Epithelial cell of esophagus (primary cell): ENCODE measurements at regions not wholly inside any gene's neighbourhood (a gene's known extent, or its start where the extent isn't known, plus 50 kb on each side); places are given as distances from the start of the nearest gene placed in this dataset.

Experiments used
- DNase-seq: peaks from one replicate; pipeline ENCODE4 v3.0.0; 2010; ENCODE audit warnings: low read depth
- H3K4me3 ChIP-seq: 2 replicates; pipeline ENCODE4 v1.5.1; 2011; ENCODE audit warnings: mild to moderate bottlenecking, low read length, control low read depth
- TF ChIP-seq, protein P1 (sequence below): IDR thresholded peaks from 2 replicates; pipeline ENCODE4 v1.5.1; 2011; ENCODE audit warnings: low read depth, mild to moderate bottlenecking, low read length, control low read depth, inconsistent platforms; ENCODE audit not compliant: insufficient read depth; ENCODE audit errors: missing control alignments

DNA sequence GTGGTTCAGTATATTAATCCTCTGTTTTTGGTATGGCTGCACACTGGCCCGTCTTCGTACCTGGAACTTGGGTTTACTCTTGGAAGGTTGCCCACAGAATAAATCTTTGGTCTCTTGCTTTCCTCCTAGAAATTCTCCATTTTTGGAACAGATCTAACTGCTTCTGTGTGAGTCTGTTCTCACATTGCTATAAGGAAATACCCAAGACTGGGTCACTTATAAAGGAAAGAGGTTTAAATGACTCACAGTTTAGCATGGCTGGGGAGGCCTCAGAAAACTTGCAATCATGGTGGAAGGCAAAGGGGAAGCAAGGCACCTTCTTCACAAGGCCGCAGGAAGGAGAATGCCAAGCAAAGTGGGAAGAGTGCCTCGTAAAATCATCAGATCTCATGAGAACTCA lies 407.8 kb upstream of the PDE3A start:
- no peak for DNase-seq
- H3K4me3 ChIP-seq, result no peak overlapping the region
- TF ChIP-seq, protein P1, sequence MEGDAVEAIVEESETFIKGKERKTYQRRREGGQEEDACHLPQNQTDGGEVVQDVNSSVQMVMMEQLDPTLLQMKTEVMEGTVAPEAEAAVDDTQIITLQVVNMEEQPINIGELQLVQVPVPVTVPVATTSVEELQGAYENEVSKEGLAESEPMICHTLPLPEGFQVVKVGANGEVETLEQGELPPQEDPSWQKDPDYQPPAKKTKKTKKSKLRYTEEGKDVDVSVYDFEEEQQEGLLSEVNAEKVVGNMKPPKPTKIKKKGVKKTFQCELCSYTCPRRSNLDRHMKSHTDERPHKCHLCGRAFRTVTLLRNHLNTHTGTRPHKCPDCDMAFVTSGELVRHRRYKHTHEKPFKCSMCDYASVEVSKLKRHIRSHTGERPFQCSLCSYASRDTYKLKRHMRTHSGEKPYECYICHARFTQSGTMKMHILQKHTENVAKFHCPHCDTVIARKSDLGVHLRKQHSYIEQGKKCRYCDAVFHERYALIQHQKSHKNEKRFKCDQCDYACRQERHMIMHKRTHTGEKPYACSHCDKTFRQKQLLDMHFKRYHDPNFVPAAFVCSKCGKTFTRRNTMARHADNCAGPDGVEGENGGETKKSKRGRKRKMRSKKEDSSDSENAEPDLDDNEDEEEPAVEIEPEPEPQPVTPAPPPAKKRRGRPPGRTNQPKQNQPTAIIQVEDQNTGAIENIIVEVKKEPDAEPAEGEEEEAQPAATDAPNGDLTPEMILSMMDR, result no peak

DNA sequence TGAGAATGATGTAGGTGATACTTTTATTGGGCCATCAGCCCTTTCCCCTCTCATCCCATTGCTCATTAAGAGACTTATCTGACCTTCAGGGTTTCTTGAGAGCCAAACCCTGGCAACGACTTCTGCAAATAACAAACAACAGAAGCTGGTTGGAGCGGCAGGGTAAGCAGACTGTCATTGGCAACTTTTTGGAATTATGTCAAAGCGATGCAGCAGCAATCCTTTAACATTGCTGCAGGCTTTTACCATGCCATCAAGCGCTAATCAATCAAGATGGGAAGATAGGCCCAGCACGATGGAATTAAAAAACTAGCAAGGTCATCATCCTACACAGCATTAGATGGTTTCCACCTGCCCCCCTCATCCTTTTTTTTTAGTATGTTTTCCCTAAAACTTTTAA lies 406.1 kb upstream of the PDE3A start:
- DNase-seq, result no peak
- TF ChIP-seq, protein P1, result no peak
- no peak overlapping the region for H3K4me3 ChIP-seq

DNA sequence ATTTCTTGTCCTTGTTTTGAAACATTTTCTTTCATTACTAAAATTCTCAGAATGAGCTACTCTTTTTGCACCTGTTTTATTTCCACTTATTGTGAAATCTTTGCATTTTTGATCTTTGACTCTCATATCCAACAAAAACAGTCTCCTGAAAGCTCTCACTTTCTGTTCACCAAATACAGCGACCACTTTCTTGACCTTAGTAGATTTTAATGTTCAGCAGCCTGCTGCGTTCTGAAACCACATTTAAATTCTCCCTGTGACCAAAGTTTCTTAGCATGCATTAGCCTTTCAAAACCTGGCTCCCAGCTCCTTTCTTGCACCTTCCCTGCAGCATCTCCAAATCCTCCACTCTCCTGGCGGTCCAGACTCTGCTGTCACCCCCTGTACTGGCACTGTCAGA lies 404.4 kb upstream of the PDE3A start:
- H3K4me3 ChIP-seq, result no peak overlapping the region
- TF ChIP-seq, protein P1, result no peak
- DNase-seq, result no peak

DNA sequence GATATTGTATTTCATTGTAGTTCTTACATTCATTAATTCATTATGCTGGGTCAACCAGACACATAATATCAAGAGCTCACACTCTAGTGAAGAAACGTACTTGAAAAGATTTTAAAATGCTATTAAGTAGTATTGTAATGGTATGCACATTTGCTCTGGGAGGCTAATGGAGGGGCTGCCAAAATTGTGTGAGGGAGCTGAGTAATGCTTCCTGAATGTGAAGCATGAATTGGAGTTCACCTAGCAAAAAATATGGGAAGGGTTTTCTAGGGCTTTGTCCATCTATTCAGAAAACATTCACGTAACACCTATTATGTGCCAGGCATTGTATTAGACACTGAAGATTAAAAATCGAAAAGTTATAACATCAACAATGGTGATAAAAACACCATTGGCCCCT lies 403.8 kb upstream of the PDE3A start:
- TF ChIP-seq, protein P1, result no peak
- DNase-seq, result no peak
- H3K4me3 ChIP-seq, result no peak overlapping the region

DNA sequence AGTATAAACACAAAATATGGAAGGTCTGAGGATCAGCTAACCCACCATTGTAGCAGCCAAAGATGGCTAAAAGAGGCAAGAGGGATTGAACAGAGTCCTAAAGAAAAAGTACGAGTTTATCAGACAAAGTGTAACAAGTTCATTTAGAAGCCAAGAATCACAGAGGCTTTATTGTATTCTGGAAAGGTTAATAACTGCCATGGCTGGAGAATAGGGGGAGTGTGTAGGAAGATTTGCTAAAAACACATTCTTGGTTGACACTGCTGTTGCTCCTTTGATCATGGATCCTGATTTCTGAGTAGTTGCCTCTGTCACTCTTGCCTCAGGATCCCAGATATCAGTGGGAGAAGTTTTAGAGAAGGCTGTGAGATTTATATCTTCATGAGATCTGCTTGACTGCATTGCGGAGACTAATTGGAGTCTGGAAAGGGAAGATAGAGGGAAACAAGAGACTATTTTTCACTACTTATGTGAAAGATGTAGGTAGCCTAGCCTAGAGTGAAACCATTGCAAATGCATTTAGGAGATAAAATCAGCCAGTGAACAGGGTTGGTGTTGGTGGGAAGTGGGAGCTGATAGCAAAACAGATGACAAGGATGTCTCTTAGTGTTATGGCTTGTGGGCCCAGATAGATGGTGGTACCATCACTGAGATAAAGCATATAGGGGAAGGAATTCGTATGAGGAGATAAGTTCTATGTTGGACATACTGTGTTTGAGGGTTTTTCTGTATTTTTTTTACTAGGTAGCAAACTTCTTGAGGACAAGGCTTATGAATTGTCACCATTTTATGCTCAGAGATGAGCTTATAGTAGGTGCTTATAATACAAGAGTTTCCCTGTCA lies 402.9 kb upstream of the PDE3A start:
- TF ChIP-seq, protein P1, result no peak
- no peak for DNase-seq
- H3K4me3 ChIP-seq, result no peak overlapping the region

DNA sequence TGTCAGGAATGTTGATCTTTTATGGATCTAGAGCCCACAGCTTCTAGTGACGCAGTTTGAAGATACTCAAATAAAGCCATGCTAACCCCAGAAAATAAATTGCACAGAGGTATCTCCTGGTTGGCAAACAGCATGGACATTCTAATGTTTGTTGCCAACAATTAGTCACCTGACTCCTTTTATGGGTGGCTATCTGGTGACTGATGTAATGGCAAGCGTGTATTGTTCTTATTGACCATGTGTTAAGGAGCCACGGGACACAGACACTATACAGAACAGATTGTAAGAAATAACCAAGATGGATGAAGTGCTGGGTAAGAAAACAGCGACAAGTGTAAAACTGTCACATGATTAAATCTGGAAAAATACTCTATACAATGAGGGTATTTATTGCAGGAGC lies 401.3 kb upstream of the PDE3A start:
- DNase-seq, result no peak
- TF ChIP-seq, protein P1, result no peak
- H3K4me3 ChIP-seq, result no peak overlapping the region

DNA sequence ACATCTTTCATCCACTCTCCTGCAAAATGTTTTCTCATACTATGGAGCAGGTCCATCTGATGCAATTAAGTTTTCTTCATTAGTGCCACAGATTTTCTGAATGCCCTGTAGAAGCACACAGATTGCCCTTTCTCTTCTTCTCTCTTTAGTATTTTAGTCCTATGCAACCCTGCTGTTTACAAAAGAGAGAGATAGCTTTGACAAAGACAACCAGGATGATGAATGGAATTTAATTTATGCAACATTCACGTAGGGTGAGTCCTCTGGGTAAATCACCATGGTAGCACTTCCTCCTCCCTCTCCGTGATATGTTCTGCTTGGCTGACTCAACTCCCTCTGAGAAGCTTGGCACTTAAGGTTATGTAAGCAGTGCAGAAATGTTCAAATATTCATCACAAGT lies 400.9 kb upstream of the PDE3A start:
- H3K4me3 ChIP-seq, result no peak overlapping the region
- DNase-seq, result peak; percentile 78
- TF ChIP-seq, protein P1, result no peak
